Esophagus muscularis mucosa (tissue), 4 donors: ENCODE measurements at regions not wholly inside any gene's neighbourhood (a gene's known extent, or its start where the extent isn't known, plus 50 kb on each side); places are given as distances from the start of the nearest gene placed in this dataset.

Source experiments
- EP300 ChIP-seq: sonication (generic); formaldehyde crosslinking; IDR thresholded peaks from one replicate; pipeline ENCODE4 v1.6.1; 2017; ENCODE audit warnings: antibody characterized with exemption
- POLR2A ChIP-seq: fragments of 450-650 bp; IDR thresholded peaks from one replicate; pipeline ENCODE4 v1.6.1; 2017; ENCODE audit warnings: antibody characterized with exemption, moderate library complexity, mild to moderate bottlenecking, low read depth
- POLR2AphosphoS5 ChIP-seq, 2 donors: sonication (generic); formaldehyde crosslinking; IDR thresholded peaks; one replicate each; pipeline ENCODE4 v1.6.1; 2017; ENCODE audit warnings: antibody characterized with exemption in 2 of 2
- TF ChIP-seq, protein P1 (sequence below), 3 experiments: fragments of 200-600 bp in 2 of 3; fragments of 450-650 bp in 1 of 3; sonication (generic) in 2 of 3; IDR thresholded peaks; one replicate each; pipeline ENCODE4 v1.5.1; 2017 to 2019; ENCODE audit warnings: antibody characterized with exemption in 3 of 3, mild to moderate bottlenecking in 2 of 3, moderate library complexity in 1 of 3

DNA sequence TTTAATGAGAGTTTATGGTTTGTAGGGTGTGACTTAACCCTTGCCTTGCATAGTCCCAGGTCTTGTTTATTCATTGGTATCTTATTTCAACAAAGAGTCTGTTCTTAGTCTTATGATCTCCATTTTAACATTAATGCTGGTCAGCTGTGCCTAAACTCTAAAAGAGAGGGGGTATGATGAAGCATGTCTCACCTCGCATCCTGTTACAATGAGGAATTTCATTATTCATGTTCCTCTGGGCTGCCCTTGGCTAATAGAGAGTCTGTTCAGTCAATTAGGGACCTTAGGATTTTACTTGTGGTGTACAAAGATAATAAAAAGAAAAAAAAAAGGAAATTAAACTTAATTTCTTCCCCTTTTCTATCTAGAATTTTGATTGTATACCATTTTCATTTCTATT lies 831.9 kb upstream of the CDH2 start:
- TF ChIP-seq, protein P1, sequence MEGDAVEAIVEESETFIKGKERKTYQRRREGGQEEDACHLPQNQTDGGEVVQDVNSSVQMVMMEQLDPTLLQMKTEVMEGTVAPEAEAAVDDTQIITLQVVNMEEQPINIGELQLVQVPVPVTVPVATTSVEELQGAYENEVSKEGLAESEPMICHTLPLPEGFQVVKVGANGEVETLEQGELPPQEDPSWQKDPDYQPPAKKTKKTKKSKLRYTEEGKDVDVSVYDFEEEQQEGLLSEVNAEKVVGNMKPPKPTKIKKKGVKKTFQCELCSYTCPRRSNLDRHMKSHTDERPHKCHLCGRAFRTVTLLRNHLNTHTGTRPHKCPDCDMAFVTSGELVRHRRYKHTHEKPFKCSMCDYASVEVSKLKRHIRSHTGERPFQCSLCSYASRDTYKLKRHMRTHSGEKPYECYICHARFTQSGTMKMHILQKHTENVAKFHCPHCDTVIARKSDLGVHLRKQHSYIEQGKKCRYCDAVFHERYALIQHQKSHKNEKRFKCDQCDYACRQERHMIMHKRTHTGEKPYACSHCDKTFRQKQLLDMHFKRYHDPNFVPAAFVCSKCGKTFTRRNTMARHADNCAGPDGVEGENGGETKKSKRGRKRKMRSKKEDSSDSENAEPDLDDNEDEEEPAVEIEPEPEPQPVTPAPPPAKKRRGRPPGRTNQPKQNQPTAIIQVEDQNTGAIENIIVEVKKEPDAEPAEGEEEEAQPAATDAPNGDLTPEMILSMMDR (IDR thresholded peaks at IDR 0.05) = no peak
- no peak for TF ChIP-seq POLR2A
- TF ChIP-seq EP300 = no peak
- no peak for TF ChIP-seq POLR2AphosphoS5 (IDR thresholded peaks at IDR 0.05)
